ENCODE measurements at regions not wholly inside any gene's neighbourhood (a gene's known extent, or its start where the extent isn't known, plus 50 kb on each side); places are given as distances from the start of the nearest gene placed in this dataset.
"Not testable (repeated sequence)": the region's sequence is repeated elsewhere in the genome, so short reads cannot be mapped to it uniquely, and the experiment has no call there.

DNA sequence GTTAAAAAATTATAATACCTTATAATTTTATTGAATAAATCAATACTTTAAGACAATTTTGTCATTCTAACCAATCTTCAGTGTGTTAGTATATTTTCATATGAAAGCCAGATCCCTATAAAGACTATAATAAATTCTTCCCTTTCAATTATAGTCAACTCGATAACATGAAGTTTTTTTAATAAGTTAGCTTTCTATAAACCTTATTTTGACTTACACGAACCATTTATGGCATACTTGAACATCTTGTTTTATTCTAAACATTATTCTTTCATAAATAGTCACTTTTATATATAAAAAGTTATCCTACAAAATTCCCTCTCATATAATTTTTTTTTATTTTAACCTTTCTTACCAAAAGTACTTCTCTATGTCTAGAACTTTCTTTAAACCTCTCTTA lies 1002.3 kb downstream of the TMEM121 start:
- no peak for DNase-seq

DNA sequence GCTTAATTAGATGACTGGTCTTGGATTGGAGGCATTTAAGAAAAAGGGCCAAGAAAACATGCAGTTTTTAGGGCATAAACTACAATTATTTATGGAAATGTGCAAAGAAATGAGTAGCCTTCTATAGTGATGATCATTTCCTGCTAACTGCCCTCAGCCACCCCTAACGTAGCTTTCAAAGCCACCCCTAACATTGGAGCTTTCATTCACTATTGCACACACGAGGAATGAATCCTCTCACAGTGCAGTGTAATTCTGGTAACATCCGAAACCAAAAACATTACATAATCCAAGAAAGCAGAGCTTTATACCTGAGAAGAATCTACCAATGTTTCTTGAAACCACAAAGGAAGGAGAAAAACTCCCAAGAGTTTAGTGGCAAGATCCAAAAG lies 1003.6 kb downstream of the TMEM121 start:
- DNase-seq, result no peak

DNA sequence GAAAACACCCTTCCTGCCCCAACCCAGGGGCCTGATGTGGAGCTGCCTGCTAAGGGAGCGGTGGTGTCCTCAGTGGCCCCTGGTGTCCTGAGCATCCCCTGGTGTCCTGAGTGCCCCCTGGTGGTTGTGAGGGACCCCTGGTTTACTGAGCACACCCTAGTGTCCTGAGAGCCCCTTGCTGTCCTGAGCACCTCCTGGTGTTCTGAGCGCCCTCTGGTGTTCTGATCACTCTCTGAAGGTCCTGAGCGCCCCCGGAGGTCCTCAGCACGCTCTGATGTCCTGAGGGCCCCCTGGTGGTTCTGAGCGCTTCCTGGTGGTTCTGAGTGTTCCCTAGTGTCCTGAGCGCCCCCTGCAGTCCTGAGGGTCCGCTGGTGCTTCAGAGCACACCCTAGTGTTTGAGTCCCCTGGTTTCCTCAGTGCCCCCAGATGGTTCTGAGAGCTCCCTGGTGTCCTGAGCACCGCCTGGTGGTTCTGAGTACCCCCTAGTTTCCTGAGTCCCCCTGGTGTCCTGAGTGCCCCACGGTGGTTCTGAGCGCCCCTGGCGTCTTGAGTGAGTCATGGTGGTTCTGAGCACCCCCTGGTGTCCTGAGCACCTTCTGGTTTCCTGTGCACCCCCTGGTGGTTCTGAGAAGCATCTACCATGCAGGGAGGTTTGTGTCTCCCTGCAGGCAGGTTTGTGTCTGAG lies 1004.2 kb downstream of the TMEM121 start:
- peak; percentile 62 for DNase-seq

DNA sequence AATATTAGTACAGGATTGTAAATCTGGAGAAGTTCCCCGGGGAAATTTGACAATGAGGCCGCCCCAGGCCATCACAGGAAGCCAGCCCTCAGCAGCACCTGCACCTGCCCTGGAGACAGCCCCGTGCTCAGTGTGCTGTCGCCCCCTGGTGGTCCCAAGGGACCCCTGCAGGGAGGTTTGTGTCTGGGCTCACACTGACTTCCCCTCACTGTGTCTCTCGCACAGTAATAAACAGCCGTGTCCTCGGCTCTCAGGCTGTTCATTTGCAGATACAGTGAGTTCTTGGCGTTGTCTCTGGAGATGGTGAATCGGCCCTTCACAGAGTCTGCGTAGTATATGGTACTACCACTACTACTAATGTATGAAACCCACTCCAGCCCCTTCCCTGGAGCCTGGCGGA lies 1011.2 kb downstream of the TMEM121 start:
- DNase-seq, result not testable (repeated sequence)

- DNase-seq, result no peak
These were observed 1011.8 kb downstream of the TMEM121 start for GRCh38 chr14:106538201-106538600.

GRCh38 chr14:106547735-106548434 lies 1021.5 kb downstream of the TMEM121 start:
- no peak for DNase-seq

- DNase-seq, result no peak
These were observed 1022.7 kb downstream of the TMEM121 start for GRCh38 chr14:106549064-106549463.

DNA sequence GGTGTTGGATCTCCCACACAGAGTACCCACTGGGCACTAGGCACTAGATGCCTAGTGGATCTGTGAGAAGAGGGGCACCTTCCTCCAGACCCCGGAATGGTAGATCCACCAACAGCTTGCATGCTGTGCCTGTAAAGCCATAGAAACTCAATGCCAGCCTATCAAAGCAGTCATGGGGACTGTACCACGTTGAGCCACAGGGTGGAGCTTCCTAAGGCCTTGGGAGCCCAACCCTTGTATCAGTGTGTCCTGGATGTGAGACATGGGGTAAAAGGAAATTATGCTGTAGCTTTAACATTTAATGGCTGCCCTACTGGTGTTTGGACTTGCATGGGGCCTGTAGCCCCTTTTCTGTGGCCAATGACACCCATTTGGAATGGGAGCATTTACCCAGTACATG lies 1024.9 kb downstream of the TMEM121 start:
- DNase-seq, result no peak

- DNase-seq, result not testable (repeated sequence)
These were observed 1029.8 kb downstream of the TMEM121 start for GRCh38 chr14:106556211-106556610.

DNA sequence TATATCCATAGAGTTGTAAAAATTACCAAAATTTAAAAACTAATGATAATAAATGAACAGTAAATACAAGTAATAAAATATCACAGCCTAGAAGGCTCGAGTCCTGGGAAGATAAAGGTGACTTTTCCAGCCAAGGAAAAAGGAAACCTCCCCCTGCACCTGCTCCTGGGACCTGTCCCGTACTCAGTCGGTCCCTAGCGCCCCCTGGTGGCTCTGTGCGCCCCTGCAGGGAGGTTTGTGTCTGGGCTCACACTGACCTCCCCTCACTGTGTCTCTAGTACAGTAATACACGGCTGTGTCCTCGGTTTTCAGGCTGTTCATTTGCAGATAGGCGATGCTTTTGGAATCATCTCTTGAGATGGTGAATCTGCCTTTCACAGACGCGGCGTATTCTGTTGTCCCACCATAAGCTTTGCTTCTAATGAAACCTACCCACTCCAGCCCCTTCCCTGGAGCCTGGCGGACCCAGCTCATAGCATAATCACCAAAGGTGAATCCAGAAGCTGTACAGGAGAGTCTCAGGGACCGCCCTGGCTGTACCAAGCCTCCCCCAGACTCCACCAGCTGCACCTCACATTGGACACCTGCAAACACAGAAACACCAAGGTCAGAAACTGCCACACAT lies 1030.4 kb downstream of the TMEM121 start:
- peak; percentile 72 for DNase-seq

GRCh38 chr14:106562451-106562850 lies 1036.1 kb downstream of the TMEM121 start:
- no peak for DNase-seq

- DNase-seq, result peak; percentile 59
These were observed 1037.8 kb downstream of the TMEM121 start for GRCh38 chr14:106564058-106564643.

DNA sequence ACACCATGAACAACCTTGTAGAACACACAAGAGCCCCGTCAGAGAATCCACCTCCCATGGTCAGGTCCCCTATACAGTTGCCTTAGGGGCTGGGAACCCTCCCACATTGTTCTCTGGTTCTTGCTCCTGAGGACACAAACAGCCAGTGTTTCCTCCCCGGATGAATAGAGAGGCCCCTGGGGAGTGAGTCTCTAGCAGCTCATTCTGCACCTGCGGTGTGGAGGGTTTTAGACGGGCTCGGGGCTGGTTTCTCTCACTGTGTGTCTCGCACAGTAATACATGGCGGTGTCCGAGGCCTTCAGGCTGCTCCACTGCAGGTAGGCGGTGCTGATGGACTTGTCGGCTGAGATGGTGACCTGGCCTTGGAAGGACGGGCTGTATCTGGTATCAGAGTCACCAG lies 1052.1 kb downstream of the TMEM121 start:
- DNase-seq, result no peak

DNA sequence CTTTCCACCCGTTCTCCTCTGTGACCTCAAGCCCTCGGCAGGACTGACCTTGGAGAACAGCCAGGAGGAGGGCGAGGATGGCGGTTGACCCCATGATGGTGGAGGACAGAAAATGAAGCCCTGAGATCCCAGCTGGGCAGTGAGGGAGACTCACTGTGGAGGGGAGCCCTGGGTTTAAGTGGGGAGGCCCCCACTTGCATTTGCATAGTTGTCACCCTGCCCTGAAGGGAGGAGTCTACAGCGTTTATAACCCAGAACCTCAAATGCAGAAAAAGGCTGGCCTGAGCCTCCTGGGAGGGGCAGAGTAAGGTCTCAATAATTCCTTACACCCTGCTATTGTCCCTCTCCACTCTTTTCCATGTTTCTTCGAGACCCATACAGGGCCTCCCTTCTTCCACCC lies 1052.7 kb downstream of the TMEM121 start:
- no peak for DNase-seq

DNA sequence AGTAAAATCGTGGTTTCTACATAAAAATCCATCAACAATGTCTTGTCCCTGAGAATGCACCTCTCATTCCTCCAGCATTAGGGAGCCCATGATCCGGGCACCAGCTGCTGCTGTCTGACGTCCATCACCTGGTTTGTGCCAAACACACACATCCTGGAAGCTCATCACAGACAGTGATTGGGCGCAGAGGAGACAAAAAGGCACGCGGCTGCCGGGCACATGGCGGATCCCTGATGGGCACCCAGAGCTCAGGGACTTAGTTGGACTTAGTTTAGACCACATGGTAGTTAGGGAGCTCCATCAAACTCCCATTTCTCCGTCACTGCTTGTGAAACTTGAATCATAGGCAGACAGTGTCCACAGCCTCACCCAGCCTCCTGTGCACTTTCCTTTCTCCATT lies 1059.3 kb downstream of the TMEM121 start:
- no peak for DNase-seq

- peak; percentile 64 for DNase-seq
These were observed 1059.8 kb downstream of the TMEM121 start for GRCh38 chr14:106586098-106586704.

DNA sequence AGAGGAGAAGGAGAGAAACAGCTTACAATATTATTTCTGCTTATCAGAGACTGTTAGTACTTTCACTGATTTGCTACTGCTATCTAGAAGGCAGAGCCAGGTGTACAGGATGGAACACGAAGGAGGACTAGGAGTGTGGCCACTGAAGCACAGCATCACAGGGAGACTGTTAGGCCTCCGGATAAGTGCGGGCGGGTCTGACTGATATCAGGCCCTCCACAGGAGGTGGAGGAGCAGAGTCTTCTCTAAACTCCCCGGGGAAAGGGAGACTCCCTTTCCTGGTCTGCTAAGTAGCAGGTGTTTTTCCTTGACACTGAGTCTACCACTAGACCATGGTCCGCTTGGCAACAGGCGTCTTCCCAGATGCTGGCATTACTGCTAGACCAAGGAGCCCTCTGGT lies 1065.2 kb downstream of the TMEM121 start:
- not testable (repeated sequence) for DNase-seq

GRCh38 chr14:106592115-106592852 lies 1065.9 kb downstream of the TMEM121 start:
- peak; percentile 11 for DNase-seq

DNA sequence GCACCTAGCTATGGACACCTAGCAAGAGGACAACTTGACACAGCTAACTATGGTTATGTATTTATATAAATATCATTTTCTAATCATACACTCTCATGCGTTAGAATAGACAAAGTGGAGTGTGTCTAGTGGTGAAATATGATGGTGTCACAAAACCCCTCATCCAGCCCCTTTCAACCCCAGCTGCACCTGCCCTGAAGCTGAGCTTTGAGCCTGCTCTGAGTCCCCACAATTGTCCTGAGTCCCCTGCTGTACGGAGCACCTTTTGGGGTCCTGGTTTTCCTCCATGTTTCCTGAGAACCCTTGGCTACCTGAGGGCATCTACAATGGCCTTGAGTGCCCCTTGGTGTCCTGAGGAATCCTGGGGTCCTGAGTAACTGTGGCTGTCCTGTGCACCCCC lies 1072.8 kb downstream of the TMEM121 start:
- no peak for DNase-seq

GRCh38 chr14:106605548-106606448 lies 1079.4 kb downstream of the TMEM121 start:
- DNase-seq, result peak; percentile 79

DNA sequence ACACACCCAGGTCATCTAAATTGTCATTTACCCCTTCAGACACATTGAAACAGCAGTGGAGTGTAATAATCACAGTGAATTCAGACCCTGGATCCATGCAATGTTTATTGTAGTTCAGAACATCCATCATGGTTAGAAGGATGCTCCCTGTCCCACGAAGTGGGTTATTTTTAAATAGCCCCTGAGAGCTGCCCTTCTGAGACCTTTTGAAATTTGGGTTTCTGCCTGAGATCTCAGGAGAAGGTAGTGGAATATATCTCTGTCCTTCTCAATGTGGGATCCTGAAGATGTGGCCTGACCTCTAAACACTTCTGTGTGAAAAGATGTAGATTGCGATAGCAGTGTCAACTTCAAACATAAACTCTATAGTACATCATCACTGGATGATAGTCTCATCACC lies 1080.6 kb downstream of the TMEM121 start:
- no peak for DNase-seq

DNA sequence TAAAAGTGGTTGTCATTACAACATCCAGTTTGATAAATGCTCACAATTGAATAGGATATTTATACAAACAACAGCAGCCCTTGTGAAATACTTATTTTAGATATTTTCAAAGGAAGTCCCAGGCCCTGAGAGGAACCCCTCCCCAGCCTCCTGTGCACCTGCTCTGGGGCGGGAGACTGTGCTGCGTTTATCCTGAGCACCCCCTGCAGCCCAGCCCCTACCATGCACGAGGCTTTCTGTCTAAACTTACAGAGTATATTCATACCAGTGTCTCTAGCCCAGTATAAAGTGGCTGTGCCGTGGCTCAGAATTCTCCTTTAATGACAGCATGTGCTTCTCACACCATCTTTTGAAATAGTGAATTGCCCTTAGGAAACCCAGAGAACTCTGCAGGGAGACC lies 1084.3 kb downstream of the TMEM121 start:
- DNase-seq, result no peak
